H9 (cell line): ENCODE measurements at regions not wholly inside any gene's neighbourhood (a gene's known extent, or its start where the extent isn't known, plus 50 kb on each side); places are given as distances from the start of the nearest gene placed in this dataset.

Experiments used
- DNase-seq: peaks from one replicate; pipeline ENCODE4 v3.0.0-alpha.2; 2017
- H2AFZ ChIP-seq: one replicate; pipeline ENCODE4 v1.6.1; 2013; ENCODE audit warnings: mild to moderate bottlenecking, low read length, control low read depth, moderate library complexity
- H2AK5ac ChIP-seq: 2 replicates; pipeline ENCODE4 v1.6.1; 2013; ENCODE audit warnings: low read length, control low read depth, mixed read lengths; ENCODE audit not compliant: insufficient read length
- H2BK120ac ChIP-seq: one replicate; pipeline ENCODE4 v1.6.1; 2013; ENCODE audit warnings: low read depth, mild to moderate bottlenecking, low read length, control low read depth, inconsistent platforms; ENCODE audit not compliant: poor library complexity, severe bottlenecking
- H2BK12ac ChIP-seq: 2 replicates; pipeline ENCODE4 v1.6.1; 2013; ENCODE audit warnings: low read length, control low read depth, mixed read lengths, low read depth; ENCODE audit not compliant: insufficient read length
- H2BK15ac ChIP-seq: 2 replicates; pipeline ENCODE4 v1.6.1; 2013; ENCODE audit warnings: low read depth, low read length, control low read depth
- H2BK20ac ChIP-seq: one replicate; pipeline ENCODE4 v1.6.1; 2013; ENCODE audit warnings: low read depth, mild to moderate bottlenecking, low read length, control low read depth, inconsistent platforms; ENCODE audit not compliant: poor library complexity, severe bottlenecking
- H2BK5ac ChIP-seq: 2 replicates; pipeline ENCODE4 v1.6.1; 2013; ENCODE audit warnings: low read length, control low read depth, mixed read lengths; ENCODE audit not compliant: insufficient read length
- H3K14ac ChIP-seq: 2 replicates; pipeline ENCODE4 v1.6.1; 2013; ENCODE audit warnings: low read length, control low read depth; ENCODE audit not compliant: insufficient read depth
- H3K18ac ChIP-seq: 2 replicates; pipeline ENCODE4 v1.6.1; 2013; ENCODE audit warnings: low read depth, mild to moderate bottlenecking, mixed read lengths, low read length, control low read depth; ENCODE audit not compliant: insufficient read length
- H3K23ac ChIP-seq: 2 replicates; pipeline ENCODE4 v1.6.1; 2013; ENCODE audit warnings: low read length, control low read depth, mixed read lengths, low read depth; ENCODE audit not compliant: insufficient read length
- H3K23me2 ChIP-seq: 2 replicates; pipeline ENCODE4 v1.6.1; 2013; ENCODE audit warnings: low read depth, mild to moderate bottlenecking, mixed read lengths, low read length, control low read depth; ENCODE audit not compliant: insufficient read length, poor library complexity, severe bottlenecking
- H3K27ac ChIP-seq: 2 replicates; pipeline ENCODE4 v1.5.1; 2013; ENCODE audit warnings: low read length, control low read depth, mixed read lengths, low read depth; ENCODE audit not compliant: insufficient read length
- H3K27me3 ChIP-seq: 2 replicates; pipeline ENCODE4 v1.6.1; 2013; ENCODE audit warnings: low read length, control low read depth, inconsistent platforms; ENCODE audit not compliant: insufficient read depth
- H3K4ac ChIP-seq: 2 replicates; pipeline ENCODE4 v1.6.1; 2013; ENCODE audit warnings: low read depth, mild to moderate bottlenecking, control low read depth, inconsistent platforms, low read length, moderate library complexity
- H3K4me1 ChIP-seq: 2 replicates; pipeline ENCODE4 v1.6.1; 2013; ENCODE audit warnings: low read length, control low read depth, inconsistent platforms; ENCODE audit not compliant: insufficient read depth
- H3K4me2 ChIP-seq: 2 replicates; pipeline ENCODE4 v1.6.1; 2013; ENCODE audit warnings: low read length, control low read depth, mixed read lengths; ENCODE audit not compliant: insufficient read length, insufficient read depth
- H3K56ac ChIP-seq: 2 replicates; pipeline ENCODE4 v1.6.1; 2013; ENCODE audit warnings: low read depth, mild to moderate bottlenecking, mixed read lengths, low read length, control low read depth; ENCODE audit not compliant: insufficient read length
- H3K79me1 ChIP-seq: 2 replicates; pipeline ENCODE4 v1.6.1; 2013; ENCODE audit warnings: low read depth, mild to moderate bottlenecking, moderate library complexity, low read length, control low read depth, inconsistent platforms; ENCODE audit not compliant: insufficient read depth, poor library complexity, severe bottlenecking
- H3K79me2 ChIP-seq: 2 replicates; pipeline ENCODE4 v1.6.1; 2013; ENCODE audit warnings: low read length, control low read depth, inconsistent platforms; ENCODE audit not compliant: insufficient read depth
- H3K9ac ChIP-seq: 2 replicates; pipeline ENCODE4 v1.6.1; 2013; ENCODE audit warnings: low read length, control low read depth, mixed read lengths; ENCODE audit not compliant: insufficient read length; ENCODE audit errors: extremely low read depth
- H3K9me3 ChIP-seq: one replicate; pipeline ENCODE4 v1.6.1; 2013; ENCODE audit warnings: low read depth, low read length, inconsistent platforms; ENCODE audit not compliant: control insufficient read depth
- H3T11ph ChIP-seq: one replicate; pipeline ENCODE4 v1.6.1; 2013; ENCODE audit warnings: mild to moderate bottlenecking, low read length, control low read depth, inconsistent platforms
- H4K20me1 ChIP-seq: one replicate; pipeline ENCODE4 v1.6.1; 2013; ENCODE audit not compliant: control insufficient read depth, insufficient read length, insufficient read depth
- H4K5ac ChIP-seq: 2 replicates; pipeline ENCODE4 v1.6.1; 2013; ENCODE audit warnings: low read depth, mild to moderate bottlenecking, mixed read lengths, low read length, control low read depth; ENCODE audit not compliant: insufficient read length
- H4K8ac ChIP-seq: replicated peaks from 2 replicates; pipeline ENCODE4 v1.6.1; 2013; ENCODE audit warnings: low read length, control low read depth, mixed read lengths, low read depth; ENCODE audit not compliant: insufficient read length
- H4K91ac ChIP-seq: 2 replicates; pipeline ENCODE4 v1.6.1; 2013; ENCODE audit warnings: low read depth, mild to moderate bottlenecking, moderate library complexity, mixed read lengths, low read length, control low read depth; ENCODE audit not compliant: insufficient read length
- H3K27ac Mint-ChIP-seq, 3 experiments: 2 replicates in 2 of 3; 3 replicates in 1 of 3; pipeline ENCODE4 v1.8.0; 2020 to 2021; ENCODE audit warnings: mixed read lengths in 3 of 3, mild to moderate bottlenecking in 1 of 3, moderate library complexity in 1 of 3
- H3K27me3 Mint-ChIP-seq: 2 replicates; pipeline ENCODE4 v1.8.0; 2021; ENCODE audit warnings: low read depth, mild to moderate bottlenecking, moderate library complexity, mixed read lengths
- H3K36me3 Mint-ChIP-seq, 3 experiments: 2 replicates in 2 of 3; 3 replicates in 1 of 3; pipeline ENCODE4 v1.8.0; 2020 to 2021; ENCODE audit warnings: low read depth in 3 of 3, mixed read lengths in 3 of 3; ENCODE audit not compliant: insufficient read depth in 1 of 3
- H3K4me1 Mint-ChIP-seq, 2 experiments: 2 replicates each; pipeline ENCODE4 v1.8.0; 2020; ENCODE audit warnings: mixed read lengths in 2 of 2
- H3K4me3 Mint-ChIP-seq, 2 experiments: 2 replicates in 1 of 2; 3 replicates in 1 of 2; pipeline ENCODE4 v1.8.0; 2020 to 2021; ENCODE audit warnings: mild to moderate bottlenecking in 2 of 2, mixed read lengths in 2 of 2, moderate library complexity in 1 of 2
- H3K9me3 Mint-ChIP-seq, 2 experiments: 2 replicates in 1 of 2; 3 replicates in 1 of 2; pipeline ENCODE4 v1.8.0; 2020; ENCODE audit warnings: mild to moderate bottlenecking in 2 of 2, mixed read lengths in 2 of 2, moderate library complexity in 1 of 2
- WGBS: extraction: QIAGEN DNeasy Blood & Tissue Kit; methylation state at CpG from one replicate; pipeline ENCODE4 v1.1.7; 2013; ENCODE audit warnings: missing lambda C conversion rate, low lambda C conversion rate, mixed read lengths; ENCODE audit not compliant: insufficient read length; ENCODE audit errors: extremely low coverage; 5-methylcytosine and 5-hydroxymethylcytosine counted together
- TF ChIP-seq, protein P1 (sequence below): fragments of 200-600 bp; sonication (generic); conservative IDR thresholded peaks from 3 replicates; pipeline ENCODE4 v1.8.0; 2021; ENCODE audit warnings: antibody characterized with exemption, mild to moderate bottlenecking

- no peak overlapping the region for H3K9ac ChIP-seq
- no peaks in the 10 kb centered on the region for H3K9me3 ChIP-seq
- Mint-ChIP-seq H3K4me1 (peaks cover 10 to 11% of the 10 kb centered on the region in 2 experiments), H3K27ac (no peak overlapping the region), H3K36me3 (no peaks in the 10 kb centered on the region), H3K9me3 (no peaks in the 10 kb centered on the region), H3K27me3 (peaks cover 4% of the 10 kb centered on the region; the same call in 1 of the 2 replicates), H3K4me3 (no peak overlapping the region)
- H2AFZ ChIP-seq: no peak overlapping the region
- DNase-seq: no peak
- no peak overlapping the region for H3K14ac ChIP-seq
- no peaks in the 10 kb centered on the region for H3K27me3 ChIP-seq
- no peak overlapping the region for H2BK120ac ChIP-seq
- TF ChIP-seq, protein P1, sequence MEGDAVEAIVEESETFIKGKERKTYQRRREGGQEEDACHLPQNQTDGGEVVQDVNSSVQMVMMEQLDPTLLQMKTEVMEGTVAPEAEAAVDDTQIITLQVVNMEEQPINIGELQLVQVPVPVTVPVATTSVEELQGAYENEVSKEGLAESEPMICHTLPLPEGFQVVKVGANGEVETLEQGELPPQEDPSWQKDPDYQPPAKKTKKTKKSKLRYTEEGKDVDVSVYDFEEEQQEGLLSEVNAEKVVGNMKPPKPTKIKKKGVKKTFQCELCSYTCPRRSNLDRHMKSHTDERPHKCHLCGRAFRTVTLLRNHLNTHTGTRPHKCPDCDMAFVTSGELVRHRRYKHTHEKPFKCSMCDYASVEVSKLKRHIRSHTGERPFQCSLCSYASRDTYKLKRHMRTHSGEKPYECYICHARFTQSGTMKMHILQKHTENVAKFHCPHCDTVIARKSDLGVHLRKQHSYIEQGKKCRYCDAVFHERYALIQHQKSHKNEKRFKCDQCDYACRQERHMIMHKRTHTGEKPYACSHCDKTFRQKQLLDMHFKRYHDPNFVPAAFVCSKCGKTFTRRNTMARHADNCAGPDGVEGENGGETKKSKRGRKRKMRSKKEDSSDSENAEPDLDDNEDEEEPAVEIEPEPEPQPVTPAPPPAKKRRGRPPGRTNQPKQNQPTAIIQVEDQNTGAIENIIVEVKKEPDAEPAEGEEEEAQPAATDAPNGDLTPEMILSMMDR: no peak
- H4K20me1 ChIP-seq: no peaks in the 10 kb centered on the region
- H3K56ac ChIP-seq: no peak overlapping the region
- no peak overlapping the region for H2BK20ac ChIP-seq
- H4K8ac ChIP-seq: no peak overlapping the region
- no peaks in the 10 kb centered on the region for H3K23me2 ChIP-seq
- H3K4me1 ChIP-seq: no peaks in the 10 kb centered on the region
- H4K5ac ChIP-seq: no peak overlapping the region
- no peak overlapping the region for H2BK12ac ChIP-seq
- H3K79me1 ChIP-seq: no peaks in the 10 kb centered on the region
- H3T11ph ChIP-seq: no peak overlapping the region
- H2AK5ac ChIP-seq: no peak overlapping the region
- no peaks in the 10 kb centered on the region for H3K79me2 ChIP-seq
- H2BK5ac ChIP-seq: no peak overlapping the region
- H4K91ac ChIP-seq: no peak overlapping the region
- H3K23ac ChIP-seq: no peak overlapping the region
- H3K18ac ChIP-seq: no peak overlapping the region
- no peak overlapping the region for H3K27ac ChIP-seq
- no peak overlapping the region for H2BK15ac ChIP-seq
- no peak overlapping the region for H3K4me2 ChIP-seq
- WGBS: no CpG with 5 or more reads among the region's 4 CpGs
- H3K4ac ChIP-seq: no peak overlapping the region
These were observed 61.3 kb upstream of the METAP2 start for GRCh38 chr12:95412482-95413311.
